ENCODE measurements at regions not wholly inside any gene's neighbourhood (a gene's known extent, or its start where the extent isn't known, plus 50 kb on each side); places are given as distances from the start of the nearest gene placed in this dataset.

DNA sequence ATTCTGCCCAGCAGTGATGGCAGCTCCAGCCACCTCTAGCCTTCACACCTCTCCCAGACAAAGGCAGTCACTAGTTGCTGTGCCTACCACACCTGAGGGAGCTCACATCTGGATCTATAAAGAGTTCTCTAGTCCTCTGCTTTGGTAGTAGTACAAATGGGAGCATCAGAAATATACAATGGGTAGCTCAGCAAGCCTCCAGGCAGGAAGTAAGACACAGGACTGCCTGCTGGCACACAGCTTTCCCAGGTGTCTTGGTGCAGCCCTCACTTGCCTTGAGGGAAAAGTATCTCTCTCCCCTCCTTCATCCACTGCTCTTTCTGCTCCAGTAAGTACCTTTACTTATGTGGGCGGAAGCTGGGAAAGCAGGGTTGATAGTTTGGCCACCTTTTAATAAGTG, 212.9 kb upstream of the SLC7A11 start:
- no peaks in the 10 kb centered on the region for H3K79me2 ChIP-seq (ENCODE audit: insufficient read depth, low read length)
- no peak for TF ChIP-seq EZH2phosphoT487 (IDR thresholded peaks at IDR 0.05; ENCODE audit: borderline replicate concordance)
- TF ChIP-seq, protein P1, sequence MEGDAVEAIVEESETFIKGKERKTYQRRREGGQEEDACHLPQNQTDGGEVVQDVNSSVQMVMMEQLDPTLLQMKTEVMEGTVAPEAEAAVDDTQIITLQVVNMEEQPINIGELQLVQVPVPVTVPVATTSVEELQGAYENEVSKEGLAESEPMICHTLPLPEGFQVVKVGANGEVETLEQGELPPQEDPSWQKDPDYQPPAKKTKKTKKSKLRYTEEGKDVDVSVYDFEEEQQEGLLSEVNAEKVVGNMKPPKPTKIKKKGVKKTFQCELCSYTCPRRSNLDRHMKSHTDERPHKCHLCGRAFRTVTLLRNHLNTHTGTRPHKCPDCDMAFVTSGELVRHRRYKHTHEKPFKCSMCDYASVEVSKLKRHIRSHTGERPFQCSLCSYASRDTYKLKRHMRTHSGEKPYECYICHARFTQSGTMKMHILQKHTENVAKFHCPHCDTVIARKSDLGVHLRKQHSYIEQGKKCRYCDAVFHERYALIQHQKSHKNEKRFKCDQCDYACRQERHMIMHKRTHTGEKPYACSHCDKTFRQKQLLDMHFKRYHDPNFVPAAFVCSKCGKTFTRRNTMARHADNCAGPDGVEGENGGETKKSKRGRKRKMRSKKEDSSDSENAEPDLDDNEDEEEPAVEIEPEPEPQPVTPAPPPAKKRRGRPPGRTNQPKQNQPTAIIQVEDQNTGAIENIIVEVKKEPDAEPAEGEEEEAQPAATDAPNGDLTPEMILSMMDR (conservative IDR thresholded peaks at IDR 0.05; ENCODE audit: low read length) = no peak
- H3K9ac ChIP-seq (ENCODE audit: low read depth, low read length, poor library complexity, severe bottlenecking) = no peak overlapping the region
- H3K36me3 ChIP-seq (ENCODE audit: insufficient read depth, low read length) = no peaks in the 10 kb centered on the region
- no peaks in the 10 kb centered on the region for H3K27me3 ChIP-seq (ENCODE audit: insufficient read depth, low read length, poor library complexity, severe bottlenecking)
- H3K4me3 ChIP-seq (ENCODE audit: low read length, poor library complexity, severe bottlenecking) = no peak overlapping the region
- no peaks in the 10 kb centered on the region for H3F3A ChIP-seq (ENCODE audit: low read depth)
- no peak overlapping the region for H3K4me2 ChIP-seq (ENCODE audit: low read depth, low read length, poor library complexity, severe bottlenecking)
- H3K4me1 ChIP-seq (ENCODE audit: insufficient read depth, low read length, poor library complexity, severe bottlenecking) = peaks cover 7% of the 10 kb centered on the region
- no peaks in the 10 kb centered on the region for H3K9me2 ChIP-seq (replicated peaks; ENCODE audit: low read depth, low read length)
- no peaks in the 10 kb centered on the region for H4K20me1 ChIP-seq (ENCODE audit: insufficient read depth, low read length, poor library complexity, severe bottlenecking)
- no peaks in the 10 kb centered on the region for H3K9me3 ChIP-seq (ENCODE audit: insufficient read depth, low read depth, low read length)
- H2AFZ ChIP-seq (ENCODE audit: low read length) = no peak overlapping the region

DNA sequence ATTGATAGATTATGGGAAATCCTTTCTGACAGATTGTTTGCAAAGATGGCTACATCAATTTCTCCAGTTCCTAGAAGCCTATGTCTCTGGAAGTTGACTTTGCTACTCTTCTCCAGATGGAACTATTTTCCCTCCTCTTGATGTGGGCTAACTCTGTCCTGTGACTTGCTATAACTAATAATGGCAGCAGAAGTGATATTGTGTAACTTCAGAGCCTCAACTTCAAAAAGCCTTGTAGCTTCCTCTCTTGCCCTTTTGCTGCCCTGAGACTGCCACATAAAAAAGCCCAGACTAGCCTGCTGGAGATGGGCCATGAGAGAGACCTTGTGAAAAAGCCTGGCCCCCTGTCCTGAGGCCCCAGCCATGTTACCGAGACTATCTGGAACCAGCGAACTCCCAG, 210.7 kb upstream of the SLC7A11 start:
- H4K20me1 ChIP-seq (ENCODE audit: insufficient read depth, low read length, poor library complexity, severe bottlenecking) = no peaks in the 10 kb centered on the region
- no peaks in the 10 kb centered on the region for H3F3A ChIP-seq (ENCODE audit: low read depth)
- H3K36me3 ChIP-seq (ENCODE audit: insufficient read depth, low read length) = no peaks in the 10 kb centered on the region
- H3K9me3 ChIP-seq (ENCODE audit: insufficient read depth, low read depth, low read length) = no peaks in the 10 kb centered on the region
- H2AFZ ChIP-seq (ENCODE audit: low read length) = no peak overlapping the region
- no peak overlapping the region for H3K4me3 ChIP-seq (ENCODE audit: low read length, poor library complexity, severe bottlenecking)
- no peaks in the 10 kb centered on the region for H3K27me3 ChIP-seq (ENCODE audit: insufficient read depth, low read length, poor library complexity, severe bottlenecking)
- H3K9ac ChIP-seq (ENCODE audit: low read depth, low read length, poor library complexity, severe bottlenecking) = no peak overlapping the region
- no peaks in the 10 kb centered on the region for H3K79me2 ChIP-seq (ENCODE audit: insufficient read depth, low read length)
- peaks cover 7% of the 10 kb centered on the region for H3K4me1 ChIP-seq (ENCODE audit: insufficient read depth, low read length, poor library complexity, severe bottlenecking)
- no peaks in the 10 kb centered on the region for H3K9me2 ChIP-seq (replicated peaks; ENCODE audit: low read depth, low read length)
- no peak overlapping the region for H3K4me2 ChIP-seq (ENCODE audit: low read depth, low read length, poor library complexity, severe bottlenecking)
- TF ChIP-seq EZH2phosphoT487 (IDR thresholded peaks at IDR 0.05; ENCODE audit: borderline replicate concordance) = no peak
- TF ChIP-seq, protein P1 (conservative IDR thresholded peaks at IDR 0.05; ENCODE audit: low read length) = no peak

DNA sequence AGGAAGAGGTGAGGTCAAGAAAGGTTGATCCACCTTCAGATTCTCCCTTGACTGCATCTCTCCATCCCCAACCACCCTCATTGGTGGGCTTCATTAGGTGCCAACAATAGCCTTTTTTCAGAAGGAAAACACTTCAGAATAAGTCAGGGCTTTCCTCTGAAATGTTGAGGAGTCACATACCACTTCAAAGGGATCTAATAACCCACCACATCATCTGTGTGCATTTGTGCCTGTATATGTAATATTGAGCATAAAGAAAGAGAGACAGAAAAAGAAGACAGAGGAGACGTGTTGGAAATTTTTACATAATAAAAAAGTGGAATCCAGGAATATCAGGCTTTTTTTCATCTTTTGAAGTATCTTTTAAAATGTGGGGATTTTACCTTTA, 209.1 kb upstream of the SLC7A11 start:
- H3K4me3 ChIP-seq (ENCODE audit: low read length, poor library complexity, severe bottlenecking) = no peak overlapping the region
- H4K20me1 ChIP-seq (ENCODE audit: insufficient read depth, low read length, poor library complexity, severe bottlenecking) = no peaks in the 10 kb centered on the region
- H2AFZ ChIP-seq (ENCODE audit: low read length) = no peak overlapping the region
- H3K79me2 ChIP-seq (ENCODE audit: insufficient read depth, low read length) = no peaks in the 10 kb centered on the region
- TF ChIP-seq, protein P1 (conservative IDR thresholded peaks at IDR 0.05; ENCODE audit: low read length) = no peak
- TF ChIP-seq EZH2phosphoT487 (IDR thresholded peaks at IDR 0.05; ENCODE audit: borderline replicate concordance) = no peak
- no peaks in the 10 kb centered on the region for H3K9me3 ChIP-seq (ENCODE audit: insufficient read depth, low read depth, low read length)
- no peak overlapping the region for H3K4me2 ChIP-seq (ENCODE audit: low read depth, low read length, poor library complexity, severe bottlenecking)
- no peak overlapping the region for H3K9ac ChIP-seq (ENCODE audit: low read depth, low read length, poor library complexity, severe bottlenecking)
- no peaks in the 10 kb centered on the region for H3K27me3 ChIP-seq (ENCODE audit: insufficient read depth, low read length, poor library complexity, severe bottlenecking)
- H3F3A ChIP-seq (ENCODE audit: low read depth) = no peaks in the 10 kb centered on the region
- peaks cover 7% of the 10 kb centered on the region for H3K4me1 ChIP-seq (ENCODE audit: insufficient read depth, low read length, poor library complexity, severe bottlenecking)
- H3K36me3 ChIP-seq (ENCODE audit: insufficient read depth, low read length) = no peaks in the 10 kb centered on the region
- no peaks in the 10 kb centered on the region for H3K9me2 ChIP-seq (replicated peaks; ENCODE audit: low read depth, low read length)
